CD4-positive, alpha-beta T cell (primary cell): ENCODE measurements at regions not wholly inside any gene's neighbourhood (a gene's known extent, or its start where the extent isn't known, plus 50 kb on each side); places are given as distances from the start of the nearest gene placed in this dataset.

Experiments used
- ATAC-seq: fragments of 200-7000 bp; cut with Tn5 transposase; one replicate; pipeline ENCODE4 v1.10.0; 2022; ENCODE audit warnings: mild to moderate bottlenecking; ENCODE audit not compliant: poor library complexity
- CTCF ChIA-PET: fragments of 350-600 bp; sonication (Branson Sonifier 250); formaldehyde crosslinking; loops from one replicate; lab custom pipeline; 2021; ENCODE audit warnings: antibody characterized with exemption, inconsistent platforms; lab: Charles Lee
- POLR2A ChIA-PET: fragments of 350-600 bp; sonication (Branson Sonifier 250); formaldehyde crosslinking; loops from one replicate; lab custom pipeline; 2021; ENCODE audit warnings: antibody characterized with exemption, inconsistent platforms; lab: Charles Lee
- DNase-seq, 14 experiments: peaks; one replicate each; pipeline ENCODE4 v3.0.0-alpha.2; 2013 to 2020; ENCODE audit warnings: mixed read lengths in 2 of 14
- H3K27ac ChIP-seq, 2 donors: one replicate each; pipeline versions ENCODE4 v1.5.1 to v1.7.0; 2013; ENCODE audit warnings: low read length in 2 of 2, low read depth in 1 of 2, mild to moderate bottlenecking in 1 of 2
- H3K27me3 ChIP-seq, 2 experiments: 1 replicate in 1 of 2; 2 replicates in 1 of 2; pipeline versions ENCODE4 v1.6.1 to v1.7.0; 2013; ENCODE audit warnings: low read length in 2 of 2, control low read depth in 1 of 2, mild to moderate bottlenecking in 1 of 2, moderate library complexity in 1 of 2; ENCODE audit not compliant: insufficient read depth in 2 of 2, control insufficient read depth in 1 of 2
- H3K36me3 ChIP-seq: one replicate; pipeline ENCODE4 v1.6.1; 2013; ENCODE audit warnings: low read length, control low read depth; ENCODE audit not compliant: insufficient read depth
- H3K4me1 ChIP-seq: one replicate; pipeline ENCODE4 v1.6.1; 2013; ENCODE audit warnings: low read length, control low read depth; ENCODE audit not compliant: insufficient read depth
- H3K4me3 ChIP-seq: one replicate; pipeline ENCODE4 v1.5.1; 2013; ENCODE audit warnings: mild to moderate bottlenecking, low read length, moderate library complexity
- H3K9me3 ChIP-seq, 2 experiments: 1 replicate in 1 of 2; 2 replicates in 1 of 2; pipeline versions ENCODE4 v1.6.1 to v1.7.0; 2013; ENCODE audit warnings: low read length in 2 of 2, mild to moderate bottlenecking in 2 of 2, control low read depth in 1 of 2, moderate library complexity in 1 of 2; ENCODE audit not compliant: control insufficient read depth in 1 of 2, insufficient read depth in 1 of 2
- H3K27ac Mint-ChIP-seq: one replicate; pipeline ENCODE4 v1.8.0; 2020; ENCODE audit warnings: mixed read lengths
- H3K27me3 Mint-ChIP-seq: one replicate; pipeline ENCODE4 v1.8.0; 2021; ENCODE audit warnings: mixed read lengths
- H3K36me3 Mint-ChIP-seq: one replicate; pipeline ENCODE4 v1.8.0; 2021; ENCODE audit warnings: low read depth, mixed read lengths
- H3K4me1 Mint-ChIP-seq: one replicate; pipeline ENCODE4 v1.8.0; 2021; ENCODE audit warnings: low read depth, mixed read lengths
- H3K4me3 Mint-ChIP-seq: one replicate; pipeline ENCODE4 v1.8.0; 2020; ENCODE audit warnings: mild to moderate bottlenecking, mixed read lengths
- H3K9me3 Mint-ChIP-seq: one replicate; pipeline ENCODE4 v1.8.0; 2020; ENCODE audit warnings: mixed read lengths
- intact Hi-C, 2 experiments: fragments of 100-400 bp; cut with DNase I in 1 of 2; cut with micrococcal nuclease in 1 of 2; formaldehyde crosslinking; loops; one replicate each; pipeline versions ENCODE4 v1.15.1 to v1.9.0; 2023 to 2025; cut with DNase I, micrococcal nuclease
- TF ChIP-seq, protein P1 (sequence below): fragments of 200-600 bp; IDR thresholded peaks from one replicate; pipeline ENCODE4 v1.8.0; 2022; ENCODE audit warnings: antibody characterized with exemption, mild to moderate bottlenecking

DNA sequence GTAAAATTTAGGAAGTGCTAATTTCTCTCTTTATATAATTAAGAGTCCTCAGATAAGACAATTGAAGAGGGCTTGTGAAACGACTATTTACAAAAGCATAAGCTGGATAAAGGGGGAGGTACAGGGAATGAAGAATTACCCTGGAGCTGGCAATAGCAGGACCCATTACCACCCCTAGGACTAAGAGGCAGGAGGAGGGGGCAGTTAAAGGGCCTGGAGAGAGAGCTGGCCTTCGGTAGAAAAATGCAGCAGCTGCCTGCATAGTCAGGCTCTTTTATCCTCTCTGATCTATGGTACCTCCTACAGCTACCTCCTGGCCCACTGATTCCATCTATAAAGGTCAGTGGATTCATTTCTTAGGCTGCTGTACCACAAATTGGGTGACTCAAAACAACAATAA lies 57.7 kb upstream of the TRPC3 start:
- H3K9me3 Mint-ChIP-seq: no peaks in the 10 kb centered on the region
- H3K27ac Mint-ChIP-seq: no peak overlapping the region
- TF ChIP-seq, protein P1, sequence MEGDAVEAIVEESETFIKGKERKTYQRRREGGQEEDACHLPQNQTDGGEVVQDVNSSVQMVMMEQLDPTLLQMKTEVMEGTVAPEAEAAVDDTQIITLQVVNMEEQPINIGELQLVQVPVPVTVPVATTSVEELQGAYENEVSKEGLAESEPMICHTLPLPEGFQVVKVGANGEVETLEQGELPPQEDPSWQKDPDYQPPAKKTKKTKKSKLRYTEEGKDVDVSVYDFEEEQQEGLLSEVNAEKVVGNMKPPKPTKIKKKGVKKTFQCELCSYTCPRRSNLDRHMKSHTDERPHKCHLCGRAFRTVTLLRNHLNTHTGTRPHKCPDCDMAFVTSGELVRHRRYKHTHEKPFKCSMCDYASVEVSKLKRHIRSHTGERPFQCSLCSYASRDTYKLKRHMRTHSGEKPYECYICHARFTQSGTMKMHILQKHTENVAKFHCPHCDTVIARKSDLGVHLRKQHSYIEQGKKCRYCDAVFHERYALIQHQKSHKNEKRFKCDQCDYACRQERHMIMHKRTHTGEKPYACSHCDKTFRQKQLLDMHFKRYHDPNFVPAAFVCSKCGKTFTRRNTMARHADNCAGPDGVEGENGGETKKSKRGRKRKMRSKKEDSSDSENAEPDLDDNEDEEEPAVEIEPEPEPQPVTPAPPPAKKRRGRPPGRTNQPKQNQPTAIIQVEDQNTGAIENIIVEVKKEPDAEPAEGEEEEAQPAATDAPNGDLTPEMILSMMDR: no peak
- H3K27me3 Mint-ChIP-seq: peaks cover 22% of the 10 kb centered on the region
- DNase-seq (no peak), ATAC-seq (no peak)
- no peaks in the 10 kb centered on the region for H3K9me3 ChIP-seq
- no peaks in the 10 kb centered on the region for H3K36me3 ChIP-seq
- H3K36me3 Mint-ChIP-seq: no peaks in the 10 kb centered on the region
- H3K4me3 Mint-ChIP-seq: no peak overlapping the region
- intact Hi-C loops: loop anchor here in 1 of 2 experiments (10.0 kb wide), 1 partner anchor 105 kb away; no protein-coding TSS in a partner anchor
- H3K4me1 Mint-ChIP-seq: no peaks in the 10 kb centered on the region
- ChIA-PET CTCF (no interaction called here), POLR2A (no interaction called here)
- no peak overlapping the region for H3K4me3 ChIP-seq
- no peak overlapping the region for H3K27ac ChIP-seq
- H3K4me1 ChIP-seq: no peaks in the 10 kb centered on the region
- H3K27me3 ChIP-seq: no peaks in the 10 kb centered on the region

DNA sequence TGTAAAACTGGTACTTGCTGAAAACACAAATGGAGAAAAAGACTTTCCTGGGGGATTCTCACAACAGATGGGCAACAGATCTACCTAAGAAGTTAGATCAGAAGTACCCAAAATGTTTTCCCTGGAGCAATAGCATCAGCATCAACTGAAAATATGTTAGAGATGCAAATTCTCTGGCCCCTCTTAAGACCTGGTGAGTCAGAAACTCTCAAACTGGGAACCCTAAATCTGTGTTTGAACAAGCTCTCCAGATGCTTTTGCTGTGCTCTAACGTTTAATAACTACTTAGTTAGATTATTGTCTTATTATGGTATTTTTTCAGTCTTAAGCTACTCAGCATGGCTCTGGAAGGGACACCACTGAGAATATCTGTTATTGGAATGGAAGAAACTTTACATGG lies 55.2 kb upstream of the TRPC3 start:
- no peaks in the 10 kb centered on the region for H3K4me1 Mint-ChIP-seq
- H3K9me3 ChIP-seq: no peaks in the 10 kb centered on the region
- ChIA-PET POLR2A (no interaction called here), CTCF (no interaction called here)
- no peaks in the 10 kb centered on the region for H3K9me3 Mint-ChIP-seq
- no peak overlapping the region for H3K4me3 ChIP-seq
- peaks cover 32% of the 10 kb centered on the region for H3K27me3 Mint-ChIP-seq
- DNase-seq (no peak), ATAC-seq (no peak)
- H3K36me3 Mint-ChIP-seq: no peaks in the 10 kb centered on the region
- no peak overlapping the region for H3K27ac Mint-ChIP-seq
- H3K27me3 ChIP-seq: no peaks in the 10 kb centered on the region
- TF ChIP-seq, protein P1: no peak
- H3K4me3 Mint-ChIP-seq: no peak overlapping the region
- no peaks in the 10 kb centered on the region for H3K36me3 ChIP-seq
- no peak overlapping the region for H3K27ac ChIP-seq
- H3K4me1 ChIP-seq: no peaks in the 10 kb centered on the region
- intact Hi-C loops: loop anchor here in 1 of 2 experiments (10.0 kb wide), 1 partner anchor 102 kb away; no protein-coding TSS in a partner anchor

DNA sequence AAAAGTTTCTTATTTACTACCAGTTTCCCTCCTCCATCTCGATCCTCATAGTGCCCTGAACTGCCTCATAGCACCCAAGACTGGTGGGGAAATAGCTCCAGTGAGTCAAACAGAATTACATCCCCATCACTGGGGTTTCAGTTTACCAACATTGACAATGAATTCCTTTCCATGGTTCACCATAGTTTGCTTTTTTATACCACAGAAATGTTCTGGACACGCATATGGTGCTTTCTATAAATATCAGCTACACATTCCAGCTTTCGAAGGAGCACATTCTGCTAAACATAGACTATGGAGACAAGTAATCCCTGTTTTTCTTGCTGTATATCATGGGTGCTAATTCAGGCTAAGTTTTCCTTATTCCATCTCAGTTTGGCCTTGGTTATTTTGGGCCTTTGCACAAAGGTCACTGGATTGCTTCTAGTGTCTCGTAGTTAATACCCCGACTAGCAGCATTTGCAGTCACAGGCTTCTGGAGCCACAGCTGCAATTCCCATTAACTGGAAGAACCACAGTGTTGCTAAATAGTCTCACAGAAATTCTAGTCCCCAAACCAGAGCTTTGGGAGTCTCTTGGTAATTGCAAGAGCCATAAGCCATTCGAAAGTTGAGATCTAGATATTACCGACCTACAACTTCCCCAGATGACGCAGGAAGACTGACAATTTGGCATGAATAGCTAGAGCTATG lies 53.4 kb upstream of the TRPC3 start:
- H3K27ac ChIP-seq: no peak overlapping the region
- H3K36me3 ChIP-seq: no peaks in the 10 kb centered on the region
- intact Hi-C loops: loop anchor here in 1 of 2 experiments (10.0 kb wide), 1 partner anchor 100 kb away; no protein-coding TSS in a partner anchor
- no peak overlapping the region for H3K4me3 Mint-ChIP-seq
- no peaks in the 10 kb centered on the region for H3K9me3 Mint-ChIP-seq
- H3K4me3 ChIP-seq: no peak overlapping the region
- peaks cover 28% of the 10 kb centered on the region for H3K27me3 Mint-ChIP-seq
- DNase-seq: no peak
- no peaks in the 10 kb centered on the region for H3K27me3 ChIP-seq
- no peaks in the 10 kb centered on the region for H3K4me1 Mint-ChIP-seq
- no peak overlapping the region for H3K27ac Mint-ChIP-seq
- no peaks in the 10 kb centered on the region for H3K4me1 ChIP-seq
- POLR2A ChIA-PET: no interaction called here
- H3K36me3 Mint-ChIP-seq: no peaks in the 10 kb centered on the region
- CTCF ChIA-PET: no interaction called here
- ATAC-seq: no peak
- H3K9me3 ChIP-seq: no peaks in the 10 kb centered on the region
- TF ChIP-seq, protein P1: no peak
